ENCODE measurements at regions not wholly inside any gene's neighbourhood (a gene's known extent, or its start where the extent isn't known, plus 50 kb on each side); places are given as distances from the start of the nearest gene placed in this dataset.
"Not testable (repeated sequence)": the region's sequence is repeated elsewhere in the genome, so short reads cannot be mapped to it uniquely, and the experiment has no call there.

DNA sequence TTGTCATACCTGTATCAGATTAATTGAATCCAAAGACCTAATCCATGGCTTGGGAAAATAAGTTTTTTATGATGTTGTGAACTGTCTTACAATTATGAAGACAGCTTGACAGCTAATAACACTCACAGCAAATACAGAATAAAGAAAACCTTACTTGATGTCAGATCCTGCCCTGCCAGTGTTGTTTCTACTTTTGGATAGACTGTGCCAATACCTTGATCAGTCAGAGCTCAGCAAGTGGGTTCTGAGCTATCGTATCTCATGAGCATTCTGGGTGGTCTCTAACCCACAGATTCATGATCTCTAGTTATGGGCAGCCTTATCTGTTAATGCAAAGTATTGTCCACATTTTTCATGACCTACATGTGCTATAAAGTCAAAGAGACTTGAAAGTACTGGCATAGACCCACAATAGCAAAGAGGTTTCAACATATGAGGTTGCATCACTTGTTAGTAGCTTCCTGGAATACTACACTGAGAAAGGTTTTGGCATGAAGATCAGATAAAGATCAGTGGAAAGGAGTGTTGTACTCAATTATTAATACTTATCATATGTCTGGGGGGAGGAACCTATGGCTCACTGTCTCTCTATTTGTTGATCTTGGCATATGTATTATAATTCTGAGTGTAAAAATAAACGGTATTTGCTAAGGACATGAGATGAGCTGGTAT is 250.7 kb downstream of the UBE2NL start:
- H2AFZ ChIP-seq (ENCODE audit: low read depth, low read length); H3K9me3 ChIP-seq (replicated peaks; ENCODE audit: control insufficient read depth, insufficient read depth, low read depth, low read length); H4K20me1 ChIP-seq (replicated peaks; ENCODE audit: control insufficient read depth, insufficient read depth, low read length); H3K27me3 ChIP-seq (ENCODE audit: control insufficient read depth in 2 of 2, insufficient read depth in 2 of 2, low read length in 2 of 2); H3K9ac ChIP-seq (ENCODE audit: insufficient read depth in 1 of 2, low read depth in 2 of 2, low read length in 2 of 2); H3K27ac ChIP-seq (ENCODE audit: extremely low read depth, low read depth, low read length); in situ Hi-C loops (cut with MboI); intact Hi-C loops (cut with micrococcal nuclease); BruUV-seq (replicated peaks); H3K4me2 ChIP-seq (ENCODE audit: insufficient read depth, low read length); H3K79me2 ChIP-seq (ENCODE audit: control insufficient read depth, insufficient read depth, low read length); DNase-seq (ENCODE audit: extremely low read depth in 1 of 4, low spot score in 3 of 4); CTCF ChIA-PET (ENCODE audit: low intra/inter-chr PET ratio); H3K4me3 ChIP-seq; H3K9me1 ChIP-seq (ENCODE audit: control insufficient read depth, insufficient read depth, low read length); H3K36me3 ChIP-seq (ENCODE audit: control insufficient read depth, insufficient read depth, low read length); FAIRE-seq; H3K4me1 ChIP-seq (replicated peaks in 1 of 2; ENCODE audit: control insufficient read depth in 2 of 2, insufficient read depth in 2 of 2, low read length in 2 of 2); ATAC-seq; POLR2A ChIA-PET: not testable (repeated sequence)
- 0% methylated on average over 1 of the region's 2 CpGs for WGBS (ENCODE audit: insufficient coverage, low coverage, missing lambda C conversion rate)

DNA sequence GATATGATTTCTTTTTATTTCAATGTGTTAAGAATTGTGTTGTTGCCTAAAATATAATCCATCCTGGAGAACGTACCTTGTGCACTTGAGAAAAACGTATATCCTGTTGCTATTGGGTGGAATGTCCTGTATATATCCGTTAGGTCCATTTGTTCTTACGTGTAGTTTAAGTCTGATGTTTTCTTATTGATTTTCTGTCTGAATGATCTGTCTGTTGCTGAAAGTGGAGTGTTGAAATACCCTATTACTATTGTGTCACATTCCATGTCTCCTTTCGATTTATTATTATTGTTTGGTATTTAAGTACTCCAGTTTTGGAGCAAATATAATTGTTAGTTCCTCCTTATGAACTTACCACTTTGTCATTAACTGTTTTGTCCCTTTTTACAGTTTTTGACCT is 270.6 kb downstream of the UBE2NL start:
- in situ Hi-C loops (cut with MboI); H3K9me3 ChIP-seq (replicated peaks; ENCODE audit: control insufficient read depth, insufficient read depth, low read depth, low read length); H3K4me1 ChIP-seq (replicated peaks in 1 of 2; ENCODE audit: control insufficient read depth in 2 of 2, insufficient read depth in 2 of 2, low read length in 2 of 2); ATAC-seq; FAIRE-seq; H3K4me3 ChIP-seq; H3K36me3 ChIP-seq (ENCODE audit: control insufficient read depth, insufficient read depth, low read length); BruUV-seq (replicated peaks); H3K79me2 ChIP-seq (ENCODE audit: control insufficient read depth, insufficient read depth, low read length); H3K9me1 ChIP-seq (ENCODE audit: control insufficient read depth, insufficient read depth, low read length); intact Hi-C loops (cut with micrococcal nuclease); POLR2A ChIA-PET; H3K27ac ChIP-seq (ENCODE audit: extremely low read depth, low read depth, low read length); CTCF ChIA-PET (ENCODE audit: low intra/inter-chr PET ratio); H2AFZ ChIP-seq (ENCODE audit: low read depth, low read length); H3K4me2 ChIP-seq (ENCODE audit: insufficient read depth, low read length); H4K20me1 ChIP-seq (replicated peaks; ENCODE audit: control insufficient read depth, insufficient read depth, low read length); H3K27me3 ChIP-seq (ENCODE audit: control insufficient read depth in 2 of 2, insufficient read depth in 2 of 2, low read length in 2 of 2); H3K9ac ChIP-seq (ENCODE audit: insufficient read depth in 1 of 2, low read depth in 2 of 2, low read length in 2 of 2): not testable (repeated sequence)
- 10% methylated on average over 3 of the region's 5 CpGs for WGBS (ENCODE audit: insufficient coverage, low coverage, missing lambda C conversion rate)
- peak in 1 of 4 experiments; percentile 0 for DNase-seq (ENCODE audit: extremely low read depth in 1 of 4, low spot score in 3 of 4)

DNA sequence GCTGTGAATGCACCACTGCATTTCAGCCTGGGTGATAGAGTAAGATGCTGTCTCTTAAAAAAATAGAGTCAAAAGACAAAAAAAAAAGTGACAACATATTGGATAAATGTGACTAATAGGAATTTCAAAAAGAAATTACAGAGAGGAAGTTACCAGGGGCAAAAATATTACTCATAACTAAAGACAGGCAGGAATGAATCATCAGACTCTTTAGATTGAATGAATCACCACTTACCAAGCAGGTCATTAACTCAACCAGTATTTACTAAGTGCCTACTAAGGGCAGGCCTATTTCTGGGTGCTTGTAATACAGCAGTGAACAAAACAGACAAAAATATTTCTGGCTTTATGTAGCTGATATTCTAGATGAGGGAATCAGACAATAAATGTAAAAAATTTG is 301.3 kb downstream of the UBE2NL start:
- H3K4me1 ChIP-seq (replicated peaks in 1 of 2; ENCODE audit: control insufficient read depth in 2 of 2, insufficient read depth in 2 of 2, low read length in 2 of 2); H4K20me1 ChIP-seq (replicated peaks; ENCODE audit: control insufficient read depth, insufficient read depth, low read length); H3K9me3 ChIP-seq (replicated peaks; ENCODE audit: control insufficient read depth, insufficient read depth, low read depth, low read length); POLR2A ChIA-PET; intact Hi-C loops (cut with micrococcal nuclease); H3K9ac ChIP-seq (ENCODE audit: insufficient read depth in 1 of 2, low read depth in 2 of 2, low read length in 2 of 2); BruUV-seq (replicated peaks); H3K79me2 ChIP-seq (ENCODE audit: control insufficient read depth, insufficient read depth, low read length); H3K9me1 ChIP-seq (ENCODE audit: control insufficient read depth, insufficient read depth, low read length); FAIRE-seq; CTCF ChIA-PET (ENCODE audit: low intra/inter-chr PET ratio); H3K27me3 ChIP-seq (ENCODE audit: control insufficient read depth in 2 of 2, insufficient read depth in 2 of 2, low read length in 2 of 2); H3K36me3 ChIP-seq (ENCODE audit: control insufficient read depth, insufficient read depth, low read length); H3K4me3 ChIP-seq; H2AFZ ChIP-seq (ENCODE audit: low read depth, low read length); H3K4me2 ChIP-seq (ENCODE audit: insufficient read depth, low read length); DNase-seq (ENCODE audit: extremely low read depth in 1 of 4, low spot score in 3 of 4); ATAC-seq; H3K27ac ChIP-seq (ENCODE audit: extremely low read depth, low read depth, low read length); in situ Hi-C loops (cut with MboI): not testable (repeated sequence)

DNA sequence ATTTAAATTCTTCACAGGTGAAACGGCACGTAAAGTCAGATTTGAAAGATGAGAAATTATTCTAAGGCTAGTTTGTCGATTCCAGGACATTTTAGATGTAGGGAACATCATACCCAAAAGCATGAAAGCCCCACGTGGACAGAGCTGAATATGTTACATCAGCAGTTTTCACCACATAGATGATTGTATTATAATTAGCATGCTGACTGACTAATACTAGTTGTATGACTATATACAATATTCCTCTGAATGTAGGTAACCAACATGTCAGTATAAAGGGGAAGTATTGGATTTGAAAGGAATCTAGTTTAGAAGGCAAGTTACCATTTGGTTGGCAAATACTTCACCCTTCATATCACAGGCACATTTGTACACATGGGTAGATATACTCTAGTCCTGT is 304.6 kb downstream of the UBE2NL start:
- POLR2A ChIA-PET; FAIRE-seq; H3K79me2 ChIP-seq (ENCODE audit: control insufficient read depth, insufficient read depth, low read length); BruUV-seq (replicated peaks); CTCF ChIA-PET (ENCODE audit: low intra/inter-chr PET ratio); ATAC-seq; intact Hi-C loops (cut with micrococcal nuclease); DNase-seq (ENCODE audit: extremely low read depth in 1 of 4, low spot score in 3 of 4); H3K4me3 ChIP-seq; H2AFZ ChIP-seq (ENCODE audit: low read depth, low read length); H4K20me1 ChIP-seq (replicated peaks; ENCODE audit: control insufficient read depth, insufficient read depth, low read length); H3K9ac ChIP-seq (ENCODE audit: insufficient read depth in 1 of 2, low read depth in 2 of 2, low read length in 2 of 2); H3K9me1 ChIP-seq (ENCODE audit: control insufficient read depth, insufficient read depth, low read length); H3K4me1 ChIP-seq (replicated peaks in 1 of 2; ENCODE audit: control insufficient read depth in 2 of 2, insufficient read depth in 2 of 2, low read length in 2 of 2); H3K4me2 ChIP-seq (ENCODE audit: insufficient read depth, low read length); H3K9me3 ChIP-seq (replicated peaks; ENCODE audit: control insufficient read depth, insufficient read depth, low read depth, low read length); in situ Hi-C loops (cut with MboI); H3K27me3 ChIP-seq (ENCODE audit: control insufficient read depth in 2 of 2, insufficient read depth in 2 of 2, low read length in 2 of 2); H3K27ac ChIP-seq (ENCODE audit: extremely low read depth, low read depth, low read length); H3K36me3 ChIP-seq (ENCODE audit: control insufficient read depth, insufficient read depth, low read length): not testable (repeated sequence)
- 0% methylated on average over 1 of the region's 4 CpGs for WGBS (ENCODE audit: insufficient coverage, low coverage, missing lambda C conversion rate)
